BLaER1 treated with 17β-estradiol and CSF1 and Interleukin-3, amounts not matched to agents 10 nM and 100 nM (cell line): ENCODE measurements at regions not wholly inside any gene's neighbourhood (a gene's known extent, or its start where the extent isn't known, plus 50 kb on each side); places are given as distances from the start of the nearest gene placed in this dataset.
A peak's percentile ranks its signal among the peaks of the same experiment; 100 is the strongest.

Source experiments
- H3K27ac ChIP-seq, 11 experiments: shearing (Covaris generic); formaldehyde crosslinking; 2 replicates each; pipeline ENCODE4 v1.8.1; 2022
- H3K27me3 ChIP-seq, 11 experiments: shearing (Covaris generic); formaldehyde crosslinking; 2 replicates each; pipeline ENCODE4 v1.8.1; 2022
- H3K36me3 ChIP-seq, 11 experiments: shearing (Covaris generic); formaldehyde crosslinking; 2 replicates each; pipeline ENCODE4 v1.8.1; 2022
- H3K4me1 ChIP-seq, 10 experiments: shearing (Covaris generic); formaldehyde crosslinking; 2 replicates each; pipeline ENCODE4 v1.8.1; 2022
- H3K4me2 ChIP-seq, 11 experiments: shearing (Covaris generic); formaldehyde crosslinking; 2 replicates each; pipeline ENCODE4 v1.8.1; 2022
- H3K4me3 ChIP-seq, 10 experiments: shearing (Covaris generic); formaldehyde crosslinking; 2 replicates each; pipeline ENCODE4 v1.8.1; 2022
- H3K9ac ChIP-seq, 11 experiments: shearing (Covaris generic); formaldehyde crosslinking; 2 replicates each; pipeline ENCODE4 v1.8.1; 2022
- H3K9me3 ChIP-seq, 11 experiments: shearing (Covaris generic); formaldehyde crosslinking; replicated peaks in 1 of 11; 2 replicates each; pipeline ENCODE4 v1.8.1; 2022
- H4K20me1 ChIP-seq, 11 experiments: shearing (Covaris generic); formaldehyde crosslinking; 2 replicates each; pipeline ENCODE4 v1.8.1; 2022
- Cebpa-rat ChIP-seq, 11 experiments: shearing (Covaris generic); IDR thresholded peaks; 2 replicates each; pipeline ENCODE4 v1.8.1; 2022

- H3K4me2 ChIP-seq: peak overlapping the region; percentile 57 to 86 (median 72)
- H3K4me3 ChIP-seq: peak overlapping the region; percentile 51 to 70 (median 62)
- no peaks in the 10 kb centered on the region for H4K20me1 ChIP-seq
- no peaks in the 10 kb centered on the region for H3K27me3 ChIP-seq
- peak overlapping the region; percentile 50 to 82 (median 74); a peak in 21 of 22 replicates for H3K9ac ChIP-seq
- peaks cover 0 to 6% (median 0%) of the 10 kb centered on the region in 10 experiments; a peak in 3 of 20 replicates for H3K4me1 ChIP-seq
- peak in 1 of 11 experiments; percentile 50; a peak in 2 of 22 replicates for TF ChIP-seq Cebpa-rat (IDR thresholded peaks at IDR 0.05)
- peak overlapping the region in 9 of 11 experiments; percentile 20 to 70 (median 66); a peak in 15 of 22 replicates for H3K27ac ChIP-seq
- H3K9me3 ChIP-seq: no peaks in the 10 kb centered on the region
- no peaks in the 10 kb centered on the region for H3K36me3 ChIP-seq
Measured at GRCh38 chr9:97803167-97804058, 49.6 kb upstream of the FOXE1 start.
